ENCODE measurements at regions not wholly inside any gene's neighbourhood (a gene's known extent, or its start where the extent isn't known, plus 50 kb on each side); places are given as distances from the start of the nearest gene placed in this dataset.
"Not testable (repeated sequence)": the region's sequence is repeated elsewhere in the genome, so short reads cannot be mapped to it uniquely, and the experiment has no call there.

GRCh38 chr5:135747824-135748223 lies 86.6 kb upstream of the SLC25A48 start:
- no peaks in the 10 kb centered on the region for H3K27me3 ChIP-seq (ENCODE audit: control insufficient read depth, insufficient read depth, low read length)
- POLR2A ChIA-PET, result no interaction called here
- H3K4me3 ChIP-seq (ENCODE audit: low read depth, low read length), result no peak overlapping the region
- CTCF ChIA-PET, result no interaction called here
- no peak for TF ChIP-seq CTCF (IDR thresholded peaks at IDR 0.05; ENCODE audit: insufficient read depth, low read depth, low read length)
- no peaks in the 10 kb centered on the region for H3K36me3 ChIP-seq (ENCODE audit: control insufficient read depth, insufficient read depth, low read length)
- no peak for DNase-seq (ENCODE audit: low read depth)

GRCh38 chr5:135745897-135746500 lies 88.5 kb upstream of the SLC25A48 start:
- TF ChIP-seq CTCF (IDR thresholded peaks at IDR 0.05; ENCODE audit: insufficient read depth, low read depth, low read length), result no peak
- ChIA-PET POLR2A (no interaction called here), CTCF (no interaction called here)
- Histone ChIP-seq H3K27me3 (ENCODE audit: control insufficient read depth, insufficient read depth, low read length) (no peaks in the 10 kb centered on the region), H3K36me3 (ENCODE audit: control insufficient read depth, insufficient read depth, low read length) (no peaks in the 10 kb centered on the region), H3K4me3 (ENCODE audit: low read depth, low read length) (no peak overlapping the region)
- DNase-seq (ENCODE audit: low read depth), result no peak

GRCh38 chr5:135743705-135744411 lies 90.6 kb upstream of the SLC25A48 start:
- DNase-seq (ENCODE audit: low read depth), result no peak
- no peak for TF ChIP-seq CTCF (IDR thresholded peaks at IDR 0.05; ENCODE audit: insufficient read depth, low read depth, low read length)
- ChIA-PET POLR2A (no interaction called here), CTCF (no interaction called here)
- Histone ChIP-seq H3K4me3 (ENCODE audit: low read depth, low read length) (no peak overlapping the region), H3K36me3 (ENCODE audit: control insufficient read depth, insufficient read depth, low read length) (no peaks in the 10 kb centered on the region), H3K27me3 (ENCODE audit: control insufficient read depth, insufficient read depth, low read length) (no peaks in the 10 kb centered on the region)

GRCh38 chr5:135743181-135743580 lies 91.3 kb upstream of the SLC25A48 start:
- DNase-seq (ENCODE audit: low read depth), result no peak
- ChIA-PET POLR2A (no interaction called here), CTCF (no interaction called here)
- Histone ChIP-seq H3K36me3 (ENCODE audit: control insufficient read depth, insufficient read depth, low read length) (no peaks in the 10 kb centered on the region), H3K27me3 (ENCODE audit: control insufficient read depth, insufficient read depth, low read length) (no peaks in the 10 kb centered on the region), H3K4me3 (ENCODE audit: low read depth, low read length) (no peak overlapping the region)
- TF ChIP-seq CTCF (IDR thresholded peaks at IDR 0.05; ENCODE audit: insufficient read depth, low read depth, low read length), result no peak

- H3K36me3 ChIP-seq (ENCODE audit: control insufficient read depth, insufficient read depth, low read length); H3K27me3 ChIP-seq (ENCODE audit: control insufficient read depth, insufficient read depth, low read length); CTCF ChIA-PET; H3K4me3 ChIP-seq (ENCODE audit: low read depth, low read length); DNase-seq (ENCODE audit: low read depth); POLR2A ChIA-PET: not testable (repeated sequence)
Observed at GRCh38 chr5:135742240-135742639, 92.2 kb upstream of the SLC25A48 start.

- no peak overlapping the region for H3K4me3 ChIP-seq (ENCODE audit: low read depth, low read length)
- ChIA-PET CTCF (no interaction called here), POLR2A (no interaction called here)
- no peaks in the 10 kb centered on the region for H3K27me3 ChIP-seq (ENCODE audit: control insufficient read depth, insufficient read depth, low read length)
- no peak for DNase-seq (ENCODE audit: low read depth)
- TF ChIP-seq CTCF (IDR thresholded peaks at IDR 0.05; ENCODE audit: insufficient read depth, low read depth, low read length), result no peak
- no peaks in the 10 kb centered on the region for H3K36me3 ChIP-seq (ENCODE audit: control insufficient read depth, insufficient read depth, low read length)
Observed at GRCh38 chr5:135741040-135741439, 93.4 kb upstream of the SLC25A48 start.
